ENCODE measurements at regions not wholly inside any gene's neighbourhood (a gene's known extent, or its start where the extent isn't known, plus 50 kb on each side); places are given as distances from the start of the nearest gene placed in this dataset.

- H3K4me3 ChIP-seq (IDR thresholded peaks at IDR 0.05; ENCODE audit: insufficient read depth, low read depth, low read length) = no peak overlapping the region
- TF ChIP-seq CTCF (conservative IDR thresholded peaks at IDR 0.05; ENCODE audit: low read depth, low read length) = no peak
- H2AFZ ChIP-seq (ENCODE audit: low read depth) = no peak overlapping the region
- H4K20me1 ChIP-seq (ENCODE audit: insufficient read depth) = no peaks in the 10 kb centered on the region
- no peaks in the 10 kb centered on the region for H3K36me3 ChIP-seq (ENCODE audit: insufficient read depth)
- H3K27me3 ChIP-seq (ENCODE audit: insufficient read depth, low read depth) = no peaks in the 10 kb centered on the region
- H3K4me1 ChIP-seq (ENCODE audit: low read depth, poor library complexity, severe bottlenecking) = no peaks in the 10 kb centered on the region
- no peak overlapping the region for H3K9ac ChIP-seq
- no peaks in the 10 kb centered on the region for H3K79me2 ChIP-seq (ENCODE audit: insufficient read depth, low read depth)
- no peak overlapping the region for H3K4me2 ChIP-seq
- H3K27ac ChIP-seq = no peak overlapping the region
Observed at GRCh38 chr2:164384434-164384833, 236.8 kb downstream of the GRB14 start.

GRCh38 chr2:164371916-164372315 lies 249.4 kb downstream of the GRB14 start:
- H3K36me3 ChIP-seq (ENCODE audit: insufficient read depth) = no peaks in the 10 kb centered on the region
- TF ChIP-seq CTCF (conservative IDR thresholded peaks at IDR 0.05; ENCODE audit: low read depth, low read length) = no peak

GRCh38 chr2:164369366-164369765 lies 251.9 kb downstream of the GRB14 start:
- no peak overlapping the region for H3K27ac ChIP-seq
- H3K9ac ChIP-seq = no peak overlapping the region
- H2AFZ ChIP-seq (ENCODE audit: low read depth) = no peak overlapping the region
- no peaks in the 10 kb centered on the region for H3K4me1 ChIP-seq (ENCODE audit: low read depth, poor library complexity, severe bottlenecking)
- H3K4me2 ChIP-seq = no peak overlapping the region
- no peaks in the 10 kb centered on the region for H4K20me1 ChIP-seq (ENCODE audit: insufficient read depth)
- no peaks in the 10 kb centered on the region for H3K36me3 ChIP-seq (ENCODE audit: insufficient read depth)
- H3K27me3 ChIP-seq (ENCODE audit: insufficient read depth, low read depth) = no peaks in the 10 kb centered on the region
- TF ChIP-seq CTCF (conservative IDR thresholded peaks at IDR 0.05; ENCODE audit: low read depth, low read length) = no peak
- no peaks in the 10 kb centered on the region for H3K79me2 ChIP-seq (ENCODE audit: insufficient read depth, low read depth)
- H3K4me3 ChIP-seq (IDR thresholded peaks at IDR 0.05; ENCODE audit: insufficient read depth, low read depth, low read length) = no peak overlapping the region

More at GRCh38 chr2:164371916-164372315, 249.4 kb downstream of the GRB14 start:
- Histone ChIP-seq H3K4me3 (IDR thresholded peaks at IDR 0.05; ENCODE audit: insufficient read depth, low read depth, low read length) (no peak overlapping the region), H3K4me2 (no peak overlapping the region), H3K27ac (no peak overlapping the region), H3K79me2 (ENCODE audit: insufficient read depth, low read depth) (no peaks in the 10 kb centered on the region), H4K20me1 (ENCODE audit: insufficient read depth) (no peaks in the 10 kb centered on the region), H3K4me1 (ENCODE audit: low read depth, poor library complexity, severe bottlenecking) (no peaks in the 10 kb centered on the region), H3K9ac (no peak overlapping the region), H2AFZ (ENCODE audit: low read depth) (no peak overlapping the region), H3K27me3 (ENCODE audit: insufficient read depth, low read depth) (no peaks in the 10 kb centered on the region)

- Histone ChIP-seq H2AFZ (ENCODE audit: low read depth) (no peak overlapping the region), H3K4me2 (no peak overlapping the region), H3K27ac (no peak overlapping the region), H3K4me1 (ENCODE audit: low read depth, poor library complexity, severe bottlenecking) (no peaks in the 10 kb centered on the region), H3K9ac (no peak overlapping the region), H3K27me3 (ENCODE audit: insufficient read depth, low read depth) (no peaks in the 10 kb centered on the region), H3K36me3 (ENCODE audit: insufficient read depth) (no peaks in the 10 kb centered on the region), H3K4me3 (IDR thresholded peaks at IDR 0.05; ENCODE audit: insufficient read depth, low read depth, low read length) (no peak overlapping the region), H4K20me1 (ENCODE audit: insufficient read depth) (no peaks in the 10 kb centered on the region), H3K79me2 (ENCODE audit: insufficient read depth, low read depth) (no peaks in the 10 kb centered on the region)
- no peak for TF ChIP-seq CTCF (conservative IDR thresholded peaks at IDR 0.05; ENCODE audit: low read depth, low read length)
Observed at GRCh38 chr2:164368896-164369295, 252.4 kb downstream of the GRB14 start.
